Smooth muscle cell (in vitro differentiated cells): ENCODE measurements at regions not wholly inside any gene's neighbourhood (a gene's known extent, or its start where the extent isn't known, plus 50 kb on each side); places are given as distances from the start of the nearest gene placed in this dataset.
A peak's percentile ranks its signal among the peaks of the same experiment; 100 is the strongest.

Experiments used
- DNase-seq: peaks from one replicate; lab custom pipeline; 2025; ENCODE audit not compliant: unreplicated experiment; lab: John Stamatoyannopoulos, UW
- H2AFZ ChIP-seq: fragments of 200-600 bp; sonication (generic); 2 replicates; pipeline ENCODE4 v1.6.0; 2016; ENCODE audit warnings: antibody characterized with exemption, low read depth, mild to moderate bottlenecking
- H3F3A ChIP-seq: fragments of 200-600 bp; sonication (generic); 2 replicates; pipeline ENCODE4 v1.6.0; 2017; ENCODE audit warnings: antibody characterized with exemption, low read depth
- H3K27ac ChIP-seq: fragments of 200-600 bp; sonication (generic); 2 replicates; pipeline ENCODE4 v1.5.1; 2016; ENCODE audit warnings: low read depth, mild to moderate bottlenecking
- H3K27me3 ChIP-seq: fragments of 200-600 bp; sonication (generic); 2 replicates; pipeline ENCODE4 v1.6.1; 2016; ENCODE audit warnings: low read depth, mild to moderate bottlenecking
- H3K36me3 ChIP-seq: fragments of 200-600 bp; sonication (generic); 2 replicates; pipeline ENCODE4 v1.5.1; 2016; ENCODE audit warnings: low read depth
- H3K4me1 ChIP-seq: fragments of 200-600 bp; sonication (generic); 2 replicates; pipeline ENCODE4 v1.5.1; 2016; ENCODE audit warnings: low read depth
- H3K4me2 ChIP-seq: fragments of 200-600 bp; sonication (generic); 2 replicates; pipeline ENCODE4 v1.6.0; 2016; ENCODE audit warnings: mild to moderate bottlenecking
- H3K4me3 ChIP-seq: fragments of 200-600 bp; sonication (generic); 2 replicates; pipeline ENCODE4 v1.5.1; 2016; ENCODE audit warnings: mild to moderate bottlenecking
- H3K79me2 ChIP-seq: fragments of 200-600 bp; sonication (generic); 2 replicates; pipeline ENCODE4 v1.6.0; 2016; ENCODE audit warnings: low read depth, mild to moderate bottlenecking
- H3K9ac ChIP-seq: fragments of 200-600 bp; sonication (generic); 2 replicates; pipeline ENCODE4 v1.6.0; 2016; ENCODE audit warnings: low read depth
- H3K9me3 ChIP-seq: fragments of 200-600 bp; sonication (generic); replicated peaks from 2 replicates; pipeline ENCODE4 v1.5.1; 2016; ENCODE audit warnings: low read depth
- H4K20me1 ChIP-seq: fragments of 200-600 bp; sonication (generic); 2 replicates; pipeline ENCODE4 v1.6.0; 2016; ENCODE audit warnings: low read depth
- WGBS: methylation state at CpG from one replicate; pipeline ENCODE4 v1.1.7; 2016; ENCODE audit warnings: low lambda C conversion rate; 5-methylcytosine and 5-hydroxymethylcytosine counted together
- TF ChIP-seq, protein P1 (sequence below): fragments of 200-600 bp; sonication (generic); IDR thresholded peaks from 2 replicates; pipeline ENCODE4 v1.5.1; 2017; ENCODE audit warnings: borderline replicate concordance, mild to moderate bottlenecking, antibody characterized with exemption; ENCODE audit not compliant: insufficient read depth, poor library complexity, severe bottlenecking

DNA sequence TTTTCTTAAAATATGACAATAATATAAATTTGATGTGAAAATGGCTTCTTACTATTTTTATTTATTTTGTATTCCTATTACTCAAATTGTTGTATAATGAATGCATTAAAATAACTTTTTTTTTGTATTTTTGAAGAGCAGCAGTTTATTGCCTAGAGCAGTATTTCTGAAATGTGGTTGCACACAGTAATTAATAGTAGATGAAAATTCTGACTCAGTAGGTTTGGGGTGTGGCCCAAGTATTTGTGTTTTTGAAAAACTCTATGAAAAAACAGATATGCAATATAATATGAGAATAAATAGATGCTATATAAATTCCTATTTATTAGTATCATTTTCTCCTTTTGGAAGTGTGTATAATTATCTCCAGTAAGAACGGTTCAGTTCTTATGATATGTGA lies 2225.3 kb upstream of the C9orf72 start:
- Histone ChIP-seq H3F3A (no peaks in the 10 kb centered on the region), H3K9ac (no peak overlapping the region), H3K79me2 (no peaks in the 10 kb centered on the region), H3K27me3 (no peaks in the 10 kb centered on the region), H2AFZ (no peak overlapping the region), H3K27ac (peak overlapping the region; percentile 63), H3K4me2 (no peak overlapping the region), H3K36me3 (no peaks in the 10 kb centered on the region), H3K4me1 (no peaks in the 10 kb centered on the region), H3K4me3 (no peak overlapping the region), H4K20me1 (no peaks in the 10 kb centered on the region), H3K9me3 (no peaks in the 10 kb centered on the region)
- 90% methylated on average over 1 of the region's 1 CpG for WGBS
- DNase-seq = no peak
- TF ChIP-seq, protein P1, sequence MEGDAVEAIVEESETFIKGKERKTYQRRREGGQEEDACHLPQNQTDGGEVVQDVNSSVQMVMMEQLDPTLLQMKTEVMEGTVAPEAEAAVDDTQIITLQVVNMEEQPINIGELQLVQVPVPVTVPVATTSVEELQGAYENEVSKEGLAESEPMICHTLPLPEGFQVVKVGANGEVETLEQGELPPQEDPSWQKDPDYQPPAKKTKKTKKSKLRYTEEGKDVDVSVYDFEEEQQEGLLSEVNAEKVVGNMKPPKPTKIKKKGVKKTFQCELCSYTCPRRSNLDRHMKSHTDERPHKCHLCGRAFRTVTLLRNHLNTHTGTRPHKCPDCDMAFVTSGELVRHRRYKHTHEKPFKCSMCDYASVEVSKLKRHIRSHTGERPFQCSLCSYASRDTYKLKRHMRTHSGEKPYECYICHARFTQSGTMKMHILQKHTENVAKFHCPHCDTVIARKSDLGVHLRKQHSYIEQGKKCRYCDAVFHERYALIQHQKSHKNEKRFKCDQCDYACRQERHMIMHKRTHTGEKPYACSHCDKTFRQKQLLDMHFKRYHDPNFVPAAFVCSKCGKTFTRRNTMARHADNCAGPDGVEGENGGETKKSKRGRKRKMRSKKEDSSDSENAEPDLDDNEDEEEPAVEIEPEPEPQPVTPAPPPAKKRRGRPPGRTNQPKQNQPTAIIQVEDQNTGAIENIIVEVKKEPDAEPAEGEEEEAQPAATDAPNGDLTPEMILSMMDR = no peak

DNA sequence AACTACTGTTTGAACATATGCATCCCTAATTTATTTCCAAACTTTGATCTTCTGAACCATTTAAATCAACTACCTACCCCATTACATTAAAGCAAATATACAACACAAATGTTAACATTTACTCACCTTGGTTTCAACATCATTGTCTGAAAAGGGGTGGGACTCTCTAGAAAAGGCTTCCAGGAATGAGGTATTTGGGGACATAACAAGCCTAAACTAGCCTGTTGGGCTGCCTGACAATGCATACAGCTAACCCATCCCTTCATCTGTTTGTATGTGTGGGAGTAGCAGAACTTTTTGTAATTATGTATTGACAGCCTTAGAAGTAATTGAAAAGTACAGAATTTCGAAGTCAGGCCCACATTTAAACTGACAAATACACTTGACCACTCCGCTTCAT lies 2225.9 kb upstream of the C9orf72 start:
- Histone ChIP-seq H3K4me3 (no peak overlapping the region), H3F3A (no peaks in the 10 kb centered on the region), H3K4me1 (no peaks in the 10 kb centered on the region), H3K79me2 (no peaks in the 10 kb centered on the region), H3K27me3 (no peaks in the 10 kb centered on the region), H4K20me1 (no peaks in the 10 kb centered on the region), H3K9ac (no peak overlapping the region), H3K9me3 (no peaks in the 10 kb centered on the region), H2AFZ (no peak overlapping the region), H3K27ac (peak overlapping the region; percentile 63), H3K4me2 (no peak overlapping the region), H3K36me3 (no peaks in the 10 kb centered on the region)
- DNase-seq = no peak
- TF ChIP-seq, protein P1 = no peak
- 88% methylated on average over 2 of the region's 2 CpGs for WGBS

DNA sequence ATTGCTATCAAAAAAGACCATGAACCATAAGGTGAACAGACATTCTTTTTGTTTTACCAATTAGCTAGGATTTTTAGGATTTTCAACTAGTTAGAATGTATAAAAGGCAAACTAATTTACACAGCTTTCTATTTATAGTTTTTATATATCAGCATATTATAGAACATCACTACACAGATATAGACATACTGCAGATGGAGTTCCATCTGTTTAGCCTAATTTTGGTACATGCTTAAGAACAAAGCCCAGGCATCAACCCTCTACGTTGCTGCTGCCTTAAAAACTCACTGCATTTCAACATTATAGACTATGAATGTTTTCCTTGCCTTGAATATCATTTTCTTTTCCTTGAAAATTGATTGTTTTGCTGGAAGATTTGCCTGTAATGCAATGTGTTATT lies 2227.5 kb upstream of the C9orf72 start:
- Histone ChIP-seq H4K20me1 (no peaks in the 10 kb centered on the region), H3K27ac (no peak overlapping the region), H3K4me3 (no peak overlapping the region), H3K79me2 (no peaks in the 10 kb centered on the region), H3K4me1 (no peaks in the 10 kb centered on the region), H3F3A (no peaks in the 10 kb centered on the region), H3K9ac (no peak overlapping the region), H3K4me2 (no peak overlapping the region), H2AFZ (no peak overlapping the region), H3K9me3 (no peaks in the 10 kb centered on the region), H3K36me3 (no peaks in the 10 kb centered on the region), H3K27me3 (no peaks in the 10 kb centered on the region)
- 71% methylated on average over 1 of the region's 1 CpG for WGBS
- TF ChIP-seq, protein P1 = no peak
- no peak for DNase-seq

DNA sequence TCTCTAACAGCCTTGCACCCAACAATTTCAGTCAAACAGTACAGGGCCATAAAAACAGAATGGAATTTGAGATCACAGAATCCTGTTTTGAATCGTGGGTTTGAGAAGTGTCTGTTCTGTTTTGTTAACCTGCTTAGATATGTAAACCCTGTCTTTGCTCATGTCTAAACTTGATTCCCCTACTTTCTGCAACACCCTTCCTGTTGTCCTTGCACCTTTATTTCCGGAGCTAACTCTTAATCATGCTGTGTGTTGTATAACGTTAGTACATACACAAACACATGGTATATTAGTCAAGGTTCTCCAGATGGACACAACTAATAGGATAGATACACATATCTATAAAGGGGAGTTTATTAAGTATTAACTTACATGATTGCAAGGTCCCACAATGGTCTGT lies 2229.2 kb upstream of the C9orf72 start:
- H3K79me2 ChIP-seq = no peaks in the 10 kb centered on the region
- no peaks in the 10 kb centered on the region for H3K27me3 ChIP-seq
- H3K4me3 ChIP-seq = no peak overlapping the region
- no peaks in the 10 kb centered on the region for H3K36me3 ChIP-seq
- H3K4me2 ChIP-seq = no peak overlapping the region
- H4K20me1 ChIP-seq = no peaks in the 10 kb centered on the region
- H3F3A ChIP-seq = no peaks in the 10 kb centered on the region
- peaks cover 4% of the 10 kb centered on the region for H3K4me1 ChIP-seq
- no peak overlapping the region for H3K27ac ChIP-seq
- WGBS = 82% methylated on average over 3 of the region's 3 CpGs
- peak overlapping the region; percentile 60 for H2AFZ ChIP-seq
- no peak overlapping the region for H3K9ac ChIP-seq
- H3K9me3 ChIP-seq = no peaks in the 10 kb centered on the region
- no peak for DNase-seq
- TF ChIP-seq, protein P1 = no peak
